Right ventricle myocardium superior (tissue), 1 donor: ENCODE measurements at regions not wholly inside any gene's neighbourhood (a gene's known extent, or its start where the extent isn't known, plus 50 kb on each side); places are given as distances from the start of the nearest gene placed in this dataset.
A peak's percentile ranks its signal among the peaks of the same experiment; 100 is the strongest.

Source experiments
- ATAC-seq: fragments of 200-7000 bp; cut with Tn5 transposase; one replicate; pipeline ENCODE4 v1.9.1; 2020; ENCODE audit warnings: mild to moderate bottlenecking; ENCODE audit not compliant: poor library complexity
- DNase-seq: peaks from one replicate; pipeline ENCODE4 v3.0.0-alpha.2; 2020
- intact Hi-C: fragments of 100-400 bp; cut with DNase I; formaldehyde crosslinking; loops from one replicate; pipeline ENCODE4 v1.11.2; 2022
- donor health status: DM: no; HTN: yes; CAD: no; lungs with severe emphysema.

- no peak for ATAC-seq
These were observed 115.6 kb upstream of the NOCT start for GRCh38 chr4:138899999-138900398.

GRCh38 chr4:138898282-138898681, 117.3 kb upstream of the NOCT start:
- ATAC-seq, result peak; percentile 30
- no peak for DNase-seq
- intact Hi-C loops, result no loop called here

More at GRCh38 chr4:138899999-138900398, 115.6 kb upstream of the NOCT start:
- no peak for DNase-seq
- intact Hi-C loops, result no loop called here

- DNase-seq (no peak), ATAC-seq (peak; percentile 82)
- intact Hi-C loops, result no loop called here
These were observed 117.8 kb upstream of the NOCT start for GRCh38 chr4:138897811-138898226.

GRCh38 chr4:138894709-138895108, 120.9 kb upstream of the NOCT start:
- intact Hi-C loops, result no loop called here
- DNase-seq, result no peak
- ATAC-seq, result no peak

- no peak for ATAC-seq
- intact Hi-C loops, result no loop called here
- DNase-seq, result no peak
These were observed 121.6 kb upstream of the NOCT start for GRCh38 chr4:138894011-138894410.

- ATAC-seq (no peak), DNase-seq (no peak)
- intact Hi-C loops, result no loop called here
These were observed 122.8 kb upstream of the NOCT start for GRCh38 chr4:138892483-138893407.

- ATAC-seq (no peak), DNase-seq (no peak)
- intact Hi-C loops, result no loop called here
These were observed 124.0 kb upstream of the NOCT start for GRCh38 chr4:138891631-138892031.

- ATAC-seq (no peak), DNase-seq (no peak)
- intact Hi-C loops, result no loop called here
These were observed 124.5 kb upstream of the NOCT start for GRCh38 chr4:138890891-138891570.

- no peak for DNase-seq
- intact Hi-C loops, result no loop called here
- no peak for ATAC-seq
These were observed 126.4 kb upstream of the NOCT start for GRCh38 chr4:138889216-138889615.

GRCh38 chr4:138887741-138888140, 127.8 kb upstream of the NOCT start:
- intact Hi-C loops, result no loop called here
- no peak for DNase-seq
- ATAC-seq, result no peak

GRCh38 chr4:138887341-138887740, 128.2 kb upstream of the NOCT start:
- ATAC-seq, result no peak

GRCh38 chr4:138879757-138880156, 135.8 kb upstream of the NOCT start:
- DNase-seq (no peak), ATAC-seq (no peak)
- intact Hi-C loops, result no loop called here

More at GRCh38 chr4:138887341-138887740, 128.2 kb upstream of the NOCT start:
- DNase-seq, result no peak
- intact Hi-C loops, result no loop called here

- ATAC-seq (no peak), DNase-seq (no peak)
- intact Hi-C loops, result no loop called here
These were observed 139.5 kb upstream of the NOCT start for GRCh38 chr4:138875891-138876608.

GRCh38 chr4:138871555-138871875, 144.1 kb upstream of the NOCT start:
- ATAC-seq (no peak), DNase-seq (no peak)
- intact Hi-C loops, result loop anchor here (5.0 kb wide), 2 partner anchors 184 to 834 kb away; no protein-coding TSS in a partner anchor

- ATAC-seq (peak; percentile 83), DNase-seq (no peak)
- intact Hi-C loops, result loop anchor here (5.0 kb wide), 2 partner anchors 184 to 834 kb away; no protein-coding TSS in a partner anchor
These were observed 144.6 kb upstream of the NOCT start for GRCh38 chr4:138870737-138871554.

GRCh38 chr4:138869631-138870030, 145.9 kb upstream of the NOCT start:
- intact Hi-C loops, result loop anchor here (5.0 kb wide), 2 partner anchors 182 to 832 kb away; no protein-coding TSS in a partner anchor
- DNase-seq (peak; percentile 63), ATAC-seq (peak; percentile 93)

GRCh38 chr4:138869165-138869564, 146.4 kb upstream of the NOCT start:
- DNase-seq (no peak), ATAC-seq (no peak)
- intact Hi-C loops, result no loop called here

- DNase-seq (no peak), ATAC-seq (no peak)
- intact Hi-C loops, result no loop called here
These were observed 147.0 kb upstream of the NOCT start for GRCh38 chr4:138868562-138868961.
